ENCODE measurements at regions not wholly inside any gene's neighbourhood (a gene's known extent, or its start where the extent isn't known, plus 50 kb on each side); places are given as distances from the start of the nearest gene placed in this dataset.

- no peak for DNase-seq
Observed at GRCh38 chr6:23045280-23045679, 475.9 kb downstream of the HDGFL1 start.

GRCh38 chr6:23055523-23055922 lies 486.2 kb downstream of the HDGFL1 start:
- DNase-seq: no peak

GRCh38 chr6:23073821-23074220 lies 504.5 kb downstream of the HDGFL1 start:
- no peak for DNase-seq

GRCh38 chr6:23077772-23078171 lies 508.4 kb downstream of the HDGFL1 start:
- DNase-seq: no peak

GRCh38 chr6:23081701-23082100 lies 512.3 kb downstream of the HDGFL1 start:
- peak; percentile 15 for DNase-seq

- DNase-seq: no peak
Observed at GRCh38 chr6:23086100-23086499, 516.7 kb downstream of the HDGFL1 start.

GRCh38 chr6:23087471-23087870 lies 518.1 kb downstream of the HDGFL1 start:
- no peak for DNase-seq

- DNase-seq: no peak
Observed at GRCh38 chr6:23088761-23089160, 519.4 kb downstream of the HDGFL1 start.

- DNase-seq: no peak
Observed at GRCh38 chr6:23089981-23090380, 520.6 kb downstream of the HDGFL1 start.

- no peak for DNase-seq
Observed at GRCh38 chr6:23091795-23092194, 522.4 kb downstream of the HDGFL1 start.

GRCh38 chr6:23096876-23097275 lies 527.5 kb downstream of the HDGFL1 start:
- no peak for DNase-seq

- no peak for DNase-seq
Observed at GRCh38 chr6:23097566-23097965, 528.2 kb downstream of the HDGFL1 start.

GRCh38 chr6:23106951-23107350 lies 537.6 kb downstream of the HDGFL1 start:
- no peak for DNase-seq

GRCh38 chr6:23111984-23112383 lies 542.6 kb downstream of the HDGFL1 start:
- DNase-seq: no peak

- DNase-seq: no peak
Observed at GRCh38 chr6:23114812-23115504, 545.6 kb downstream of the HDGFL1 start.

GRCh38 chr6:23137611-23138010 lies 568.2 kb downstream of the HDGFL1 start:
- no peak for DNase-seq

GRCh38 chr6:23140871-23141270 lies 571.5 kb downstream of the HDGFL1 start:
- no peak for DNase-seq

- no peak for DNase-seq
Observed at GRCh38 chr6:23145781-23146180, 576.4 kb downstream of the HDGFL1 start.

- DNase-seq: peak; percentile 72
Observed at GRCh38 chr6:23154159-23154558, 584.8 kb downstream of the HDGFL1 start.

- no peak for DNase-seq
Observed at GRCh38 chr6:23170049-23170448, 600.7 kb downstream of the HDGFL1 start.

GRCh38 chr6:23173234-23173633 lies 603.9 kb downstream of the HDGFL1 start:
- DNase-seq: no peak

- DNase-seq: no peak
Observed at GRCh38 chr6:23174781-23175361, 605.5 kb downstream of the HDGFL1 start.

- no peak for DNase-seq
Observed at GRCh38 chr6:23175391-23175790, 606.0 kb downstream of the HDGFL1 start.

- DNase-seq: no peak
Observed at GRCh38 chr6:23176471-23176870, 607.1 kb downstream of the HDGFL1 start.

- peak; percentile 71 for DNase-seq
Observed at GRCh38 chr6:23176883-23177282, 607.5 kb downstream of the HDGFL1 start.

Measured in RPMI8226 (cell line).